ENCODE measurements at regions not wholly inside any gene's neighbourhood (a gene's known extent, or its start where the extent isn't known, plus 50 kb on each side); places are given as distances from the start of the nearest gene placed in this dataset.

DNA sequence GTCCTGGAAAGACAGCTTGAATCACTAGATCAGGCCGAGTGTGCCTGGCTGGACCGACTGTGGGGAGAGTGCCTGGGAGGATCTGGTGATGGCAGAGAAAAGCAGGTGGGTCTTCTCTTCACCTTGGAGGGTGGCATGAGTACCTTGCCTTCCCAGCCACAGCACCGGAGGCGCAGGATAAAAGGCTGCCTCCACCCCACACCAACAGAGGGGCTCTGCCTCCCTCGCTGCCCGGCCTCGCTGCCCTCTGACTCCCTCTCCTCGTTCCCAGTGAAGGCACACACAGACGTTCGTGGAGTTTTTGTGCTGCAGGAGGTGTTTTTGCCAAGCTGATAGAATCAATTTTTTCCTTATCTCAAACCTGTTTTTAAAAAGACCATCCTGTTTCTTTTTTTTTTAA is 71.4 kb upstream of the HAAO start:
- TF ChIP-seq, protein P1, sequence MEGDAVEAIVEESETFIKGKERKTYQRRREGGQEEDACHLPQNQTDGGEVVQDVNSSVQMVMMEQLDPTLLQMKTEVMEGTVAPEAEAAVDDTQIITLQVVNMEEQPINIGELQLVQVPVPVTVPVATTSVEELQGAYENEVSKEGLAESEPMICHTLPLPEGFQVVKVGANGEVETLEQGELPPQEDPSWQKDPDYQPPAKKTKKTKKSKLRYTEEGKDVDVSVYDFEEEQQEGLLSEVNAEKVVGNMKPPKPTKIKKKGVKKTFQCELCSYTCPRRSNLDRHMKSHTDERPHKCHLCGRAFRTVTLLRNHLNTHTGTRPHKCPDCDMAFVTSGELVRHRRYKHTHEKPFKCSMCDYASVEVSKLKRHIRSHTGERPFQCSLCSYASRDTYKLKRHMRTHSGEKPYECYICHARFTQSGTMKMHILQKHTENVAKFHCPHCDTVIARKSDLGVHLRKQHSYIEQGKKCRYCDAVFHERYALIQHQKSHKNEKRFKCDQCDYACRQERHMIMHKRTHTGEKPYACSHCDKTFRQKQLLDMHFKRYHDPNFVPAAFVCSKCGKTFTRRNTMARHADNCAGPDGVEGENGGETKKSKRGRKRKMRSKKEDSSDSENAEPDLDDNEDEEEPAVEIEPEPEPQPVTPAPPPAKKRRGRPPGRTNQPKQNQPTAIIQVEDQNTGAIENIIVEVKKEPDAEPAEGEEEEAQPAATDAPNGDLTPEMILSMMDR (IDR thresholded peaks at IDR 0.05; ENCODE audit: low read depth, low read length) = no peak
- TF ChIP-seq MAX (IDR thresholded peaks at IDR 0.05; ENCODE audit: low read depth, low read length) (no peak), POLR2A (IDR thresholded peaks at IDR 0.05; ENCODE audit: extremely low read depth, insufficient read length) (no peak), MYC (IDR thresholded peaks at IDR 0.05; ENCODE audit: low read depth, low read length) (no peak)
